AG09319 (cell line): ENCODE measurements at regions not wholly inside any gene's neighbourhood (a gene's known extent, or its start where the extent isn't known, plus 50 kb on each side); places are given as distances from the start of the nearest gene placed in this dataset.

Experiments
- DNase-seq: peaks from one replicate; pipeline ENCODE4 v3.0.0-alpha.2; 2010; ENCODE audit warnings: low read depth; ENCODE audit errors: extremely low read depth
- TF ChIP-seq, protein P1 (sequence below): IDR thresholded peaks from 2 replicates; pipeline ENCODE4 v1.5.1; 2011; ENCODE audit warnings: low read depth, mild to moderate bottlenecking, inconsistent platforms, low read length, moderate library complexity

DNA sequence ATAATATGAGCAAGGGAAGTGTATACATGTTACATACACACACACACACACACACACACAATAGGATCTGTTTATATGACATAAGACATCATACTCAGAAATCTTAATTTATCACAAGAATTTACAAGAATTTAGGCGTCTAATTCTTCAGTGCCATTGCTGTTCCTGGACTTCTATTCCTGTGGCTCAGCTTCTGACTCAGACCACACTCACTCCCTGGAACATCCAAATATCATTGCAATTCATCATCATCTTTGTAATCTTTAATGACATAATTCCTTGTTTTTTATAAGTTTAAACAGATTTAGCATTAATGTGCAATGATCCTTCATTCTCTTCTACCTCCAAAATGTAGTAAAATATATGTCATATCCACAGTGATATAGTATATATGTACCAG is 544.2 kb downstream of the FOXG1 start:
- no peak for DNase-seq
- TF ChIP-seq, protein P1, sequence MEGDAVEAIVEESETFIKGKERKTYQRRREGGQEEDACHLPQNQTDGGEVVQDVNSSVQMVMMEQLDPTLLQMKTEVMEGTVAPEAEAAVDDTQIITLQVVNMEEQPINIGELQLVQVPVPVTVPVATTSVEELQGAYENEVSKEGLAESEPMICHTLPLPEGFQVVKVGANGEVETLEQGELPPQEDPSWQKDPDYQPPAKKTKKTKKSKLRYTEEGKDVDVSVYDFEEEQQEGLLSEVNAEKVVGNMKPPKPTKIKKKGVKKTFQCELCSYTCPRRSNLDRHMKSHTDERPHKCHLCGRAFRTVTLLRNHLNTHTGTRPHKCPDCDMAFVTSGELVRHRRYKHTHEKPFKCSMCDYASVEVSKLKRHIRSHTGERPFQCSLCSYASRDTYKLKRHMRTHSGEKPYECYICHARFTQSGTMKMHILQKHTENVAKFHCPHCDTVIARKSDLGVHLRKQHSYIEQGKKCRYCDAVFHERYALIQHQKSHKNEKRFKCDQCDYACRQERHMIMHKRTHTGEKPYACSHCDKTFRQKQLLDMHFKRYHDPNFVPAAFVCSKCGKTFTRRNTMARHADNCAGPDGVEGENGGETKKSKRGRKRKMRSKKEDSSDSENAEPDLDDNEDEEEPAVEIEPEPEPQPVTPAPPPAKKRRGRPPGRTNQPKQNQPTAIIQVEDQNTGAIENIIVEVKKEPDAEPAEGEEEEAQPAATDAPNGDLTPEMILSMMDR: no peak

DNA sequence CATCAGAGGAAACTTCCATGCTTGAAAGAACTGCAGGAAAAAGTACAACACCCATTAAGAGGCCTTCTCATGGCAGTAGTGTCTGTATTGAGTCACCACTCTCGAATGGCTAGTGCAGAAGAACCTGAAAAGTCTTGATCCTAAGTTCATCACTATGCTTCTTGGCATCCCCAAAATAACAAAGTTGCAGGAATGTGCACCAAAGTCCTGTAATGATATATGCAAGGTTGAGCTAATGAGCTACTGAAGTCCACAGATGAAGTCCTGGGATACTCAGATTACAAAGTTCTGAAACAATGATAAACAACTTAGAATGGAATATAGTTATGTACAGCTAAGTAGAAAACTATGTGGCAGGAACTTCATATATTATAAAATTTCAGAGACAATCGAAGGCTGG is 545.4 kb downstream of the FOXG1 start:
- TF ChIP-seq, protein P1: no peak
- DNase-seq: no peak

GRCh38 chr14:29316936-29317335 is 550.3 kb downstream of the FOXG1 start:
- no peak for DNase-seq
- TF ChIP-seq, protein P1: no peak

GRCh38 chr14:29317423-29317822 is 550.8 kb downstream of the FOXG1 start:
- no peak for DNase-seq
- TF ChIP-seq, protein P1: no peak

GRCh38 chr14:29320286-29320685 is 553.7 kb downstream of the FOXG1 start:
- DNase-seq: no peak
- TF ChIP-seq, protein P1: no peak

DNA sequence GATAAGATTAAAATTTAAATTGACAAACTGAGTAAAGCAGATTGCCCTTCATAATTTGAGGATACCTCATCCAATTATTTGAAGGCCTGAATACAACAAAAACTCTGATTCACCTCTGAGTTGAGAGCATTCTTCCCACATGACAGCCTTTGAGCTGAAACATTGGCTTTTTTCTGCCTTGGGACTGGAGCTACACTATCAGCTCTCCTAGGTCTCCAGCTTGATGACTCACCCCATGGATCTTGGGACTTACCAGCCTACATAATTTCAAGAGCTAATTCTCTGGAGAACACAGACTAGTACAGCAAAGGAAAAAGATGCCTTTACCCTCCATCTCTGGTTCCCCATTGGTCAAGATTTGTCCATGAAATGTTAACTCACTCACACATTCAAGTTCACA is 555.1 kb downstream of the FOXG1 start:
- no peak for DNase-seq
- TF ChIP-seq, protein P1: no peak

DNA sequence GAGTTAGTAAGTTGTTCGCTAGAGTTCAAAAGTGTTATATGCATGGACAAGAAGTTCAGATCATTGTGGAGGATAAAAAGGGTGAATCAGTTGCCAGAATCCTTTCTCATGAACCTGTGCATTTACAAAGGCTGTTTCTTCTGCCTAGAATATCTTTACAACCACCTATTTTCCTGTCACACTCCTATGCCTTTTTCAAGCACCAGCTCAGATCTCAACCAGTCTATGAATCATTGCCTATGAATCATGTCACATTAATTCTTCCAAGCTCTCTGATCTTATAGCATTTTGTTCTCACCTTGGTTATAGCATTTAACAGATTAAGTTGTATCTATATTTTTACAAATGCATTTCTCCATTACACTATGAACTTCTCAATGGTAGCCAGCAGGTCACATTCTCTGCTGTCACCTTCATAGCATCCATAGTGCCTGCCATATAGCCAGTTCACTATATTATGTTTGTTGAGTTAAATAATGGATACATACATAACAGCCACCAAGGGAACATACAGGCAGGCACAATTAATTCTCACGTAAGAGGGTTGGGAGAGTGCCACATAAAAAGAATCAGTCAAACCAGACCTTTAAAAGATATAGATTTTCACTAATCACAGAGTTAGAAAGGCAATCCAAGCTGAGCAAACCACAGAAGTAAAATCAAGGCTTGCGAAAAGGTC is 573.0 kb downstream of the FOXG1 start:
- DNase-seq: no peak

More for the DNA sequence above, 573.0 kb downstream of the FOXG1 start:
- TF ChIP-seq, protein P1: no peak
